Astrocyte of the spinal cord (primary cell): ENCODE measurements at regions not wholly inside any gene's neighbourhood (a gene's known extent, or its start where the extent isn't known, plus 50 kb on each side); places are given as distances from the start of the nearest gene placed in this dataset.

Experiments
- DNase-seq: peaks from one replicate; pipeline ENCODE4 v3.0.0; 2011; ENCODE audit warnings: low read depth, low spot score
- H3K4me3 ChIP-seq: 2 replicates; pipeline ENCODE4 v1.5.1; 2011; ENCODE audit warnings: low read depth, mild to moderate bottlenecking, low read length, moderate library complexity
- CTCF ChIP-seq: IDR thresholded peaks from 2 replicates; pipeline ENCODE4 v1.5.1; 2012; ENCODE audit warnings: low read depth, mild to moderate bottlenecking, low read length, inconsistent platforms
- in situ Hi-C: cut with HindIII; loops from 2 replicates; pipeline ENCODE4 v1.10.0; 2017; ENCODE audit warnings: low sequenced_read_pairs

GRCh38 chr7:132678656-132679055 lies 102.4 kb upstream of the PLXNA4 start:
- DNase-seq, result no peak
- H3K4me3 ChIP-seq, result no peak overlapping the region
- TF ChIP-seq CTCF, result no peak
- in situ Hi-C loops, result no loop called here

- DNase-seq, result no peak
- H3K4me3 ChIP-seq, result no peak overlapping the region
- in situ Hi-C loops, result no loop called here
- TF ChIP-seq CTCF, result no peak
Measured at GRCh38 chr7:132677918-132678317, 101.6 kb upstream of the PLXNA4 start.

GRCh38 chr7:132672200-132672990 lies 96.1 kb upstream of the PLXNA4 start:
- no peak for TF ChIP-seq CTCF
- DNase-seq, result no peak
- H3K4me3 ChIP-seq, result no peak overlapping the region
- in situ Hi-C loops, result no loop called here

- H3K4me3 ChIP-seq, result no peak overlapping the region
- in situ Hi-C loops, result no loop called here
- TF ChIP-seq CTCF, result no peak
- no peak for DNase-seq
Measured at GRCh38 chr7:132666774-132667172, 90.5 kb upstream of the PLXNA4 start.

- in situ Hi-C loops, result no loop called here
- H3K4me3 ChIP-seq, result no peak overlapping the region
- peak; percentile 5 for DNase-seq
- no peak for TF ChIP-seq CTCF
Measured at GRCh38 chr7:132666071-132666773, 90.0 kb upstream of the PLXNA4 start.

- in situ Hi-C loops, result no loop called here
- no peak for DNase-seq
- TF ChIP-seq CTCF, result peak; percentile 62
- H3K4me3 ChIP-seq, result no peak overlapping the region
Measured at GRCh38 chr7:132656846-132657776, 80.8 kb upstream of the PLXNA4 start.
